Calu3 (cell line): ENCODE measurements at regions not wholly inside any gene's neighbourhood (a gene's known extent, or its start where the extent isn't known, plus 50 kb on each side); places are given as distances from the start of the nearest gene placed in this dataset.
A peak's percentile ranks its signal among the peaks of the same experiment; 100 is the strongest.

Experiments used
- BruUV-seq: library from RNA; stranded (reverse); fragments of 400-500 nt; replicated peaks from 2 replicates; lab custom pipeline; 2021; lab: Mats Ljungman, UMichigan
- CTCF ChIA-PET: fragments of 300-600 bp; sonication (Branson Sonifier 250); formaldehyde crosslinking; loops from one replicate; lab custom pipeline; 2022; ENCODE audit warnings: antibody characterized with exemption; lab: Charles Lee
- DNase-seq: peaks from one replicate; pipeline ENCODE4 v3.0.0; 2022
- H3K27ac Mint-ChIP-seq: one replicate; pipeline ENCODE4 v1.8.0; 2022; ENCODE audit warnings: mixed read lengths; ENCODE audit not compliant: unreplicated experiment
- H3K27me3 Mint-ChIP-seq: one replicate; pipeline ENCODE4 v1.8.0; 2022; ENCODE audit warnings: mixed read lengths; ENCODE audit not compliant: unreplicated experiment
- H3K36me3 Mint-ChIP-seq: one replicate; pipeline ENCODE4 v1.8.0; 2022; ENCODE audit warnings: mild to moderate bottlenecking, moderate library complexity, mixed read lengths; ENCODE audit not compliant: insufficient read depth, unreplicated experiment
- H3K4me1 Mint-ChIP-seq: one replicate; pipeline ENCODE4 v1.8.0; 2022; ENCODE audit warnings: mild to moderate bottlenecking, low read depth, mixed read lengths; ENCODE audit not compliant: unreplicated experiment
- H3K4me3 Mint-ChIP-seq: one replicate; pipeline ENCODE4 v1.8.0; 2022; ENCODE audit warnings: mild to moderate bottlenecking, low read depth, moderate library complexity, mixed read lengths; ENCODE audit not compliant: unreplicated experiment
- H3K9me3 Mint-ChIP-seq: one replicate; pipeline ENCODE4 v1.8.0; 2022; ENCODE audit warnings: low read depth, mixed read lengths; ENCODE audit not compliant: unreplicated experiment
- intact Hi-C: fragments of 100-400 bp; cut with micrococcal nuclease; formaldehyde crosslinking; loops from one replicate; pipeline ENCODE4 v1.10.0; 2022; ENCODE audit not compliant: unreplicated experiment
- TF ChIP-seq, protein P1 (sequence below): fragments of 200-600 bp; IDR thresholded peaks from one replicate; pipeline ENCODE4 v1.8.0; 2022; ENCODE audit warnings: antibody characterized with exemption; ENCODE audit not compliant: unreplicated experiment

DNA sequence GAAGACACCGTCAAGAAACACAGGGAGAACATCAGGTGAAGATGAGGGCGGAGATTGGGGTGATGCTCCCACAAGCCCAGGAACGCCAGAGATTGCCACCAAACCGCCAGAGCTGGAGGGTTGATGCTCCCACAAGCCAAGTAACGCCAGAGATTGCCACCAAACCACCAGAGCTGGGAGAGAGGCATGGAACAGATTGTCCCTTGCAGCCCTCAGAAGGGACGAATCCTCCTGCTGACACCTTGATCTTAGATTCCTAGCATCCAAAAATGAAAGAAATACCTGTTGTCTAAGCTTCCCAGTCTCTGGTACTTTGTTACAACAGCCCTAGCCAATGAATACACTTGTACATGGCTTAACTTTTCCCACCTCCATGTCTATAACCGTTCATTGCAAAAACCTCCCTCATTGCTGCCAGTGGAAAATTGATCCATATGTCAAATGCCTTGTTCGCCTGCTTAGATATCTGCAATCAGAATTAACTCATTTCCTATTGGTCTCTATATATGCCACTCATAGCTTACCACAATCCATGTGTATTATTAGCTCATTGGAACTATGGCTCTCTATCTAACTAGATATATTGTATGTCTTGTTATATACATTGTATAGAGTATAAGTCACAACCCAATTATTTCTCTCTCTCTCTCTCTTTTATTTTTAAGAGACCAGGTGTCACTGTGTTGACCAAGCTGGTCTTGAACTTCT is 127.4 kb downstream of the ADSS2 start:
- H3K27ac Mint-ChIP-seq = peak overlapping the region; percentile 94
- peaks cover 20% of the 10 kb centered on the region for H3K36me3 Mint-ChIP-seq
- intact Hi-C loops = no loop called here
- peaks cover 5% of the 10 kb centered on the region for H3K9me3 Mint-ChIP-seq
- BruUV-seq = no TSS peak
- H3K27me3 Mint-ChIP-seq = no peaks in the 10 kb centered on the region
- CTCF ChIA-PET = no interaction called here
- no peak for DNase-seq
- H3K4me1 Mint-ChIP-seq = peaks cover 64% of the 10 kb centered on the region
- H3K4me3 Mint-ChIP-seq = no peak overlapping the region
- TF ChIP-seq, protein P1, sequence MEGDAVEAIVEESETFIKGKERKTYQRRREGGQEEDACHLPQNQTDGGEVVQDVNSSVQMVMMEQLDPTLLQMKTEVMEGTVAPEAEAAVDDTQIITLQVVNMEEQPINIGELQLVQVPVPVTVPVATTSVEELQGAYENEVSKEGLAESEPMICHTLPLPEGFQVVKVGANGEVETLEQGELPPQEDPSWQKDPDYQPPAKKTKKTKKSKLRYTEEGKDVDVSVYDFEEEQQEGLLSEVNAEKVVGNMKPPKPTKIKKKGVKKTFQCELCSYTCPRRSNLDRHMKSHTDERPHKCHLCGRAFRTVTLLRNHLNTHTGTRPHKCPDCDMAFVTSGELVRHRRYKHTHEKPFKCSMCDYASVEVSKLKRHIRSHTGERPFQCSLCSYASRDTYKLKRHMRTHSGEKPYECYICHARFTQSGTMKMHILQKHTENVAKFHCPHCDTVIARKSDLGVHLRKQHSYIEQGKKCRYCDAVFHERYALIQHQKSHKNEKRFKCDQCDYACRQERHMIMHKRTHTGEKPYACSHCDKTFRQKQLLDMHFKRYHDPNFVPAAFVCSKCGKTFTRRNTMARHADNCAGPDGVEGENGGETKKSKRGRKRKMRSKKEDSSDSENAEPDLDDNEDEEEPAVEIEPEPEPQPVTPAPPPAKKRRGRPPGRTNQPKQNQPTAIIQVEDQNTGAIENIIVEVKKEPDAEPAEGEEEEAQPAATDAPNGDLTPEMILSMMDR = no peak

DNA sequence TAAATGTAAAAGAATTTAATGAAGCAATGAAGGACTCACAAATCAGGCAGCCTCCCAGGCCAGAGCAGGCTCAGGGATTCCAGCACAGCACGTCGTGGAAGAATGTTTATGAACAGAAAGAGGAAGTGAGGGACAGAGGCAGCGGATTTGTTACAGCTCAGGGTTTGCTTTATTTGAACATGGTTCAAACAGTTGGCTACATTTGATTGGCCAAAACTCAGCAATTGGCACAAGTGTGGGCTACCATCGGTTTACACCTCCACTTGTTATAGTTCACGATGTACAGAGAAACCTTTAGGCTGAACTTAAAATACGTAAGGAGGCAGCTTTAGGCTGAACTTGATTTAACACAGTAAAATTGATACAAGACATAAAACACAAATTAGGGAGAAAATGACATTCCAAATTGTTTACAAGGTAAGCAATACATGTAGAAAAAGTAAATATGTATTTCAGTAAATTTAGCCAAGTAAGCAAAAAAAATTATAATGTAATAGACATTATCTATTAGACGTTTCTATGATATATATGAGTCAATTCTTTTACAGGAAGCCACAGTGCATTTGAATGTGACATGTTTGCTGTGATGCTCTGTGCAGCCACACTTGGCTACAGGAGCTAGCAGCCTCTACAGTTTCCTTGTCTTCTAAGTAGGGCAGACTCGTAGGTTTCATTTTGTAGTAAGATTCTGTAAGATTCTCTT is 126.5 kb downstream of the ADSS2 start:
- BruUV-seq = no TSS peak
- peaks cover 57% of the 10 kb centered on the region for H3K4me1 Mint-ChIP-seq
- peaks cover 3% of the 10 kb centered on the region for H3K9me3 Mint-ChIP-seq
- intact Hi-C loops = loop anchor here (5.0 kb wide), 1 partner anchor 127 kb away; the partner anchor contains the start of gene ADSS2
- CTCF ChIA-PET = no interaction called here
- H3K27ac Mint-ChIP-seq = peak overlapping the region; percentile 94
- no peak for DNase-seq
- peaks cover 20% of the 10 kb centered on the region for H3K36me3 Mint-ChIP-seq
- H3K27me3 Mint-ChIP-seq = no peaks in the 10 kb centered on the region
- TF ChIP-seq, protein P1 = no peak
- no peak overlapping the region for H3K4me3 Mint-ChIP-seq

DNA sequence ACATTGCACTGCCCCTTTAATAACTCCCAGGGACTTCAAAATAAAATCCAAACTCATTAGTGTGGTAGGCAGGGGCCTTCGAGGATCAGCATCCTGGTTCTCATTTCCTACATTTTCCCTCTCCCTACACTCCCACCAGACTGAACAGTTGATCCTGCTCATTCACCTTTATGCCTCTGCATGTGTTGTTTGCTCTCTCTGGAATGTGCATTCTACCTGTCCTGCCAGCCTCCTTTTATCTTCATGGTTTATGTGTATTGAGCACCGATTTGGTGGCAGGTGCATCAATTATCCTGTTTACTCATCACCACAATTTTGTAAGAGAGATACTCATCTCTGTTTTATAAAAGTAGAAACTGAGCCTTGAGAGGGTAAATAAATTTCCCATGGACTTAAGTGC is 125.0 kb downstream of the ADSS2 start:
- H3K4me1 Mint-ChIP-seq = peaks cover 57% of the 10 kb centered on the region
- no TSS peak for BruUV-seq
- no peaks in the 10 kb centered on the region for H3K27me3 Mint-ChIP-seq
- H3K9me3 Mint-ChIP-seq = peaks cover 3% of the 10 kb centered on the region
- no peak for DNase-seq
- CTCF ChIA-PET = no interaction called here
- H3K36me3 Mint-ChIP-seq = peaks cover 20% of the 10 kb centered on the region
- intact Hi-C loops = loop anchor here (2.0 to 5.0 kb wide), 2 partner anchors 14 to 126 kb away; partner anchors contain the start of gene ADSS2
- H3K4me3 Mint-ChIP-seq = peak overlapping the region; percentile 28
- peak overlapping the region; percentile 94 for H3K27ac Mint-ChIP-seq
- TF ChIP-seq, protein P1 = no peak

DNA sequence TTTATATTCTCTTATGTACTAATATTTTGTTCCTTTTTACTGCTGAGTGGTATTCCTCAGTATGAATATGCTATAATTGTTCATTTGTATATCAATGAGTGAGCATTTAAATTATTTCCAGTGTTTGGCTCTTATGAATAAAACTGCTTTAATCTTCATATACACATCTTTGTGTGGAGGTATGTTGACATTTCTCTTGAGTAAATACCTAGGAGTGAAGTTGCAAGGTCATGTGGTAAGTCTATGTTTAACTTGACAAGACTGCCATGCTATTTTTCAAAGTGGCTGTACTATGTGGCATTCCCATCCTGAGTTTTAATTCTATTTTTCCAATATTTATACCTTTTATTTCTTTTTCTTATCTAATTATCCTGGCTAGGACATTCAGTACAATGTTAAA is 124.2 kb downstream of the ADSS2 start:
- H3K4me1 Mint-ChIP-seq = peaks cover 58% of the 10 kb centered on the region
- no peaks in the 10 kb centered on the region for H3K27me3 Mint-ChIP-seq
- H3K4me3 Mint-ChIP-seq = no peak overlapping the region
- peaks cover 5% of the 10 kb centered on the region for H3K9me3 Mint-ChIP-seq
- H3K27ac Mint-ChIP-seq = peak overlapping the region; percentile 94
- TF ChIP-seq, protein P1 = no peak
- intact Hi-C loops = loop anchor here (2.0 to 5.0 kb wide), 2 partner anchors 13 to 125 kb away; partner anchors contain the start of gene ADSS2
- no TSS peak for BruUV-seq
- peaks cover 14% of the 10 kb centered on the region for H3K36me3 Mint-ChIP-seq
- no peak for DNase-seq
- CTCF ChIA-PET = interaction anchor here (0.6 kb wide), 1 partner anchor 607 kb away, joined by 4 read pairs; no protein-coding TSS in a partner anchor
